ENCODE measurements at regions not wholly inside any gene's neighbourhood (a gene's known extent, or its start where the extent isn't known, plus 50 kb on each side); places are given as distances from the start of the nearest gene placed in this dataset.
"Not testable (repeated sequence)": the region's sequence is repeated elsewhere in the genome, so short reads cannot be mapped to it uniquely, and the experiment has no call there.

- TF ChIP-seq CTCF, MAX (IDR thresholded peaks at IDR 0.05; ENCODE audit: low read depth, low read length): not testable (repeated sequence)
These were observed 64.2 kb upstream of the KMT2C start for GRCh38 chr7:152499969-152500368.
